Trophoblast cell (in vitro differentiated cells and primary cell): ENCODE measurements at regions not wholly inside any gene's neighbourhood (a gene's known extent, or its start where the extent isn't known, plus 50 kb on each side); places are given as distances from the start of the nearest gene placed in this dataset.
"Not testable (repeated sequence)": the region's sequence is repeated elsewhere in the genome, so short reads cannot be mapped to it uniquely, and the experiment has no call there.

Experiments
- DNase-seq, 2 donors: peaks; one replicate each; pipeline ENCODE4 v3.0.0-alpha.2; 2016
- H2AFZ ChIP-seq: 2 replicates; pipeline ENCODE4 v1.6.1; 2013; ENCODE audit warnings: low read length, moderate library complexity, mild to moderate bottlenecking; ENCODE audit not compliant: insufficient read depth, poor library complexity
- H2AK5ac ChIP-seq: 2 replicates; pipeline ENCODE4 v1.6.1; 2013; ENCODE audit warnings: mild to moderate bottlenecking, low read length
- H2BK120ac ChIP-seq: 2 replicates; pipeline ENCODE4 v1.6.1; 2013; ENCODE audit warnings: low read length, mild to moderate bottlenecking, moderate library complexity; ENCODE audit not compliant: insufficient read depth, poor library complexity
- H2BK12ac ChIP-seq: 2 replicates; pipeline ENCODE4 v1.6.1; 2013; ENCODE audit warnings: mild to moderate bottlenecking, low read length, moderate library complexity
- H2BK5ac ChIP-seq: 2 replicates; pipeline ENCODE4 v1.6.1; 2013; ENCODE audit warnings: low read length, low read depth, moderate library complexity, mild to moderate bottlenecking; ENCODE audit not compliant: poor library complexity
- H3K14ac ChIP-seq: 2 replicates; pipeline ENCODE4 v1.6.1; 2013; ENCODE audit warnings: mild to moderate bottlenecking, low read length
- H3K18ac ChIP-seq: 2 replicates; pipeline ENCODE4 v1.6.1; 2013; ENCODE audit warnings: mild to moderate bottlenecking, low read length
- H3K23ac ChIP-seq: 2 replicates; pipeline ENCODE4 v1.6.1; 2013; ENCODE audit warnings: low read length
- H3K27ac ChIP-seq: 2 replicates; pipeline ENCODE4 v1.5.1; 2013; ENCODE audit warnings: low read depth, mild to moderate bottlenecking, inconsistent platforms, low read length, moderate library complexity
- H3K27me3 ChIP-seq: 2 replicates; pipeline ENCODE4 v1.6.1; 2013; ENCODE audit warnings: inconsistent platforms, mild to moderate bottlenecking, low read length, moderate library complexity; ENCODE audit not compliant: insufficient read depth
- H3K36me3 ChIP-seq, 2 experiments: 1 replicate in 1 of 2; 2 replicates in 1 of 2; pipeline ENCODE4 v1.6.1; 2013; ENCODE audit warnings: low read length in 2 of 2, mild to moderate bottlenecking in 2 of 2, moderate library complexity in 1 of 2; ENCODE audit not compliant: insufficient read depth in 2 of 2, control insufficient read depth in 1 of 2
- H3K4ac ChIP-seq: 2 replicates; pipeline ENCODE4 v1.6.1; 2013; ENCODE audit warnings: low read depth, mild to moderate bottlenecking, low read length, moderate library complexity
- H3K4me1 ChIP-seq, 2 experiments: 1 replicate in 1 of 2; 2 replicates in 1 of 2; pipeline ENCODE4 v1.6.1; 2013; ENCODE audit warnings: low read length in 2 of 2, mild to moderate bottlenecking in 2 of 2, moderate library complexity in 1 of 2; ENCODE audit not compliant: insufficient read depth in 2 of 2, control insufficient read depth in 1 of 2
- H3K4me2 ChIP-seq: 2 replicates; pipeline ENCODE4 v1.6.1; 2013; ENCODE audit warnings: inconsistent platforms, mild to moderate bottlenecking, low read length, moderate library complexity
- H3K4me3 ChIP-seq: 2 replicates; pipeline ENCODE4 v1.5.1; 2013; ENCODE audit warnings: mild to moderate bottlenecking, low read depth, low read length, inconsistent platforms
- H3K79me1 ChIP-seq: one replicate; pipeline ENCODE4 v1.6.1; 2013; ENCODE audit warnings: low read length
- H3K79me2 ChIP-seq: 2 replicates; pipeline ENCODE4 v1.6.1; 2013; ENCODE audit warnings: low read length, mild to moderate bottlenecking; ENCODE audit not compliant: control insufficient read depth, insufficient read depth, poor library complexity
- H3K9ac ChIP-seq: 2 replicates; pipeline ENCODE4 v1.6.1; 2013; ENCODE audit warnings: mild to moderate bottlenecking, low read length
- H3K9me3 ChIP-seq: 2 replicates; pipeline ENCODE4 v1.6.1; 2013; ENCODE audit warnings: low read depth, mild to moderate bottlenecking, control low read depth, inconsistent platforms, low read length; ENCODE audit not compliant: insufficient read depth
- H4K12ac ChIP-seq: 2 replicates; pipeline ENCODE4 v1.6.1; 2013; ENCODE audit warnings: low read depth, mild to moderate bottlenecking, low read length, moderate library complexity
- H4K8ac ChIP-seq: 2 replicates; pipeline ENCODE4 v1.6.1; 2013; ENCODE audit warnings: low read depth, mild to moderate bottlenecking, low read length, moderate library complexity
- H4K91ac ChIP-seq: one replicate; pipeline ENCODE4 v1.6.1; 2013; ENCODE audit warnings: low read depth, mild to moderate bottlenecking, low read length, moderate library complexity
- WGBS: extraction: QIAGEN DNeasy Blood & Tissue Kit; methylation state at CpG from one replicate; pipeline ENCODE4 v1.1.7; 2013; ENCODE audit warnings: missing lambda C conversion rate; ENCODE audit not compliant: insufficient read length, insufficient coverage; ENCODE audit errors: extremely low coverage; 5-methylcytosine and 5-hydroxymethylcytosine counted together

- H3K14ac ChIP-seq, H3K79me1 ChIP-seq, H3K36me3 ChIP-seq, H2BK12ac ChIP-seq, H4K91ac ChIP-seq, H2BK120ac ChIP-seq, H4K8ac ChIP-seq, H4K12ac ChIP-seq, H3K18ac ChIP-seq, H2BK5ac ChIP-seq, H3K4ac ChIP-seq, H3K9ac ChIP-seq, H3K79me2 ChIP-seq, H3K4me1 ChIP-seq, H3K27ac ChIP-seq, H2AFZ ChIP-seq, H3K4me3 ChIP-seq, DNase-seq, H2AK5ac ChIP-seq, H3K27me3 ChIP-seq, H3K4me2 ChIP-seq, H3K9me3 ChIP-seq, H3K23ac ChIP-seq: not testable (repeated sequence)
- WGBS: no CpG with 5 or more reads among the region's 2 CpGs
These were observed 116.1 kb downstream of the OR4M2 start for GRCh38 chr15:22196423-22196822.

GRCh38 chr15:22200417-22200816 lies 120.1 kb downstream of the OR4M2 start:
- not testable (repeated sequence) for H3K36me3 ChIP-seq, H4K91ac ChIP-seq, H2BK5ac ChIP-seq, H2BK12ac ChIP-seq, H3K4ac ChIP-seq, H3K79me1 ChIP-seq, H3K4me2 ChIP-seq, H3K23ac ChIP-seq, H2BK120ac ChIP-seq, DNase-seq, H3K27me3 ChIP-seq, H2AFZ ChIP-seq, H4K8ac ChIP-seq, H4K12ac ChIP-seq, H3K14ac ChIP-seq, H3K9me3 ChIP-seq, H3K27ac ChIP-seq, H2AK5ac ChIP-seq, H3K9ac ChIP-seq, H3K4me1 ChIP-seq, H3K18ac ChIP-seq, H3K79me2 ChIP-seq, H3K4me3 ChIP-seq
- WGBS: no CpG with 5 or more reads among the region's 3 CpGs

DNA sequence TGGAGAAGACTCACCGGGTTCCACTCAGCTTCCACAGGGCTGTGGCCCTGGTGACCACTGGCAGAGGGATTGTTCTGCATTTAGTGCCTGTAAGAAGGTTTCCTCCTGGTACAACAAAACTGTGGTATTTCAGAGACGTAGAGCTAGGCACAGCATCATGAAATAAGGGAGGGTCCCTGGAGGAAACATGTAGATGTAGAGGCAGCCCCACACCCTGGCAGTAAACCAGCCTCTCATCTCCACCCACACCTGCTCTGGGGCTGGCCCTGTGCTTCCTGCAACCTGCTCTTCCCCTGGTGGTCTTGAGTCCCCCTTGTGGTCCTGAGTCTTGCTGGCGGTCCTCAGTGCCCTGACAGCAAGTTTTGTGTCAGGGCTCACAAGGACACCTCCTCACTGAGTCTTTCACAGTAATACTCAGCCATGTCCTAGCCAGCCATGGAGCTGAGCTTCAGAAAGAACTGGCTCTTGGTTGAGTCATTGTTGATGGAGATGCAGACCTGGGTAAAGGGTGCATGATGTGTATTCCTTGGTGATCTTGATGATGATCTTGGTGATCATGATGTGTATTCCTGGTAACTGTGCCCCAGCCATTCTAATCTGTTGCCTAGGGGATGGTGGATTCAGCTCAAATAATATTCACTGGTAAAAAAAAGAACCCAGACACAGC lies 121.8 kb downstream of the OR4M2 start:
- H3K18ac ChIP-seq, H3K79me2 ChIP-seq, H3K4me2 ChIP-seq, H3K27ac ChIP-seq, H2AFZ ChIP-seq, H2BK5ac ChIP-seq, H4K12ac ChIP-seq, H3K79me1 ChIP-seq, H3K4me1 ChIP-seq, H4K91ac ChIP-seq, H3K4me3 ChIP-seq, H2BK120ac ChIP-seq, H3K14ac ChIP-seq, DNase-seq, H3K9ac ChIP-seq, H3K9me3 ChIP-seq, H4K8ac ChIP-seq, H3K27me3 ChIP-seq, H2BK12ac ChIP-seq, H3K36me3 ChIP-seq, H3K23ac ChIP-seq, H3K4ac ChIP-seq, H2AK5ac ChIP-seq: not testable (repeated sequence)
- no CpG with 5 or more reads among the region's 3 CpGs for WGBS

GRCh38 chr15:22203208-22203607 lies 122.9 kb downstream of the OR4M2 start:
- H4K12ac ChIP-seq, H3K9ac ChIP-seq, H3K36me3 ChIP-seq, H3K23ac ChIP-seq, H3K4me3 ChIP-seq, H2BK12ac ChIP-seq, H2AK5ac ChIP-seq, H3K4me1 ChIP-seq, H3K9me3 ChIP-seq, H2BK5ac ChIP-seq, H3K4ac ChIP-seq, H3K4me2 ChIP-seq, H4K91ac ChIP-seq, H3K18ac ChIP-seq, H3K27me3 ChIP-seq, H4K8ac ChIP-seq, H2BK120ac ChIP-seq, H3K14ac ChIP-seq, DNase-seq, H2AFZ ChIP-seq, H3K79me2 ChIP-seq, H3K27ac ChIP-seq, H3K79me1 ChIP-seq: not testable (repeated sequence)
- no CpG with 5 or more reads among the region's 5 CpGs for WGBS
